ENCODE measurements at regions not wholly inside any gene's neighbourhood (a gene's known extent, or its start where the extent isn't known, plus 50 kb on each side); places are given as distances from the start of the nearest gene placed in this dataset.
A peak's percentile ranks its signal among the peaks of the same experiment; 100 is the strongest.

GRCh38 chr21:41665766-41666595, 100.9 kb downstream of the RIPK4 start:
- no peaks in the 10 kb centered on the region for H3K79me2 ChIP-seq (ENCODE audit: control insufficient read depth, insufficient read depth, low read length)
- H3K9me3 ChIP-seq (ENCODE audit: control insufficient read depth, insufficient read depth, low read depth, low read length) = no peaks in the 10 kb centered on the region
- no peak overlapping the region for H3K4me3 ChIP-seq (replicated peaks in 1 of 4; ENCODE audit: control extremely low read depth in 1 of 4, insufficient read depth in 1 of 4, low read depth in 3 of 4, low read length in 4 of 4)
- peaks cover 5% of the 10 kb centered on the region for H3K4me1 ChIP-seq (ENCODE audit: control insufficient read depth, extremely low read depth, insufficient read depth, low read length)
- no peaks in the 10 kb centered on the region for H4K20me1 ChIP-seq (ENCODE audit: control insufficient read depth, extremely low read depth, insufficient read depth, low read length)
- H3K27me3 ChIP-seq (ENCODE audit: control insufficient read depth, insufficient read depth, low read length) = no peaks in the 10 kb centered on the region
- no peak overlapping the region for H3K27ac ChIP-seq (ENCODE audit: insufficient read depth, low read length)
- no peak overlapping the region for H3K4me2 ChIP-seq (ENCODE audit: extremely low read depth, insufficient read depth, low read length)
- no peak overlapping the region for H3K9ac ChIP-seq (ENCODE audit: insufficient read depth, low read length)
- DNase-seq (ENCODE audit: low read depth in 2 of 2) = no peak
- no peaks in the 10 kb centered on the region for H3K36me3 ChIP-seq (ENCODE audit: control insufficient read depth, insufficient read depth, low read length)
- no peak overlapping the region for H2AFZ ChIP-seq (ENCODE audit: low read length)
- TF ChIP-seq, protein P1, sequence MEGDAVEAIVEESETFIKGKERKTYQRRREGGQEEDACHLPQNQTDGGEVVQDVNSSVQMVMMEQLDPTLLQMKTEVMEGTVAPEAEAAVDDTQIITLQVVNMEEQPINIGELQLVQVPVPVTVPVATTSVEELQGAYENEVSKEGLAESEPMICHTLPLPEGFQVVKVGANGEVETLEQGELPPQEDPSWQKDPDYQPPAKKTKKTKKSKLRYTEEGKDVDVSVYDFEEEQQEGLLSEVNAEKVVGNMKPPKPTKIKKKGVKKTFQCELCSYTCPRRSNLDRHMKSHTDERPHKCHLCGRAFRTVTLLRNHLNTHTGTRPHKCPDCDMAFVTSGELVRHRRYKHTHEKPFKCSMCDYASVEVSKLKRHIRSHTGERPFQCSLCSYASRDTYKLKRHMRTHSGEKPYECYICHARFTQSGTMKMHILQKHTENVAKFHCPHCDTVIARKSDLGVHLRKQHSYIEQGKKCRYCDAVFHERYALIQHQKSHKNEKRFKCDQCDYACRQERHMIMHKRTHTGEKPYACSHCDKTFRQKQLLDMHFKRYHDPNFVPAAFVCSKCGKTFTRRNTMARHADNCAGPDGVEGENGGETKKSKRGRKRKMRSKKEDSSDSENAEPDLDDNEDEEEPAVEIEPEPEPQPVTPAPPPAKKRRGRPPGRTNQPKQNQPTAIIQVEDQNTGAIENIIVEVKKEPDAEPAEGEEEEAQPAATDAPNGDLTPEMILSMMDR (conservative IDR thresholded peaks at IDR 0.05 in 1 of 2, IDR thresholded peaks at IDR 0.05 in 1 of 2; ENCODE audit: low read depth in 1 of 2, low read length in 2 of 2) = no peak
- no peak for TF ChIP-seq EZH2 (IDR thresholded peaks at IDR 0.05; ENCODE audit: low read length, missing control alignments)

DNA sequence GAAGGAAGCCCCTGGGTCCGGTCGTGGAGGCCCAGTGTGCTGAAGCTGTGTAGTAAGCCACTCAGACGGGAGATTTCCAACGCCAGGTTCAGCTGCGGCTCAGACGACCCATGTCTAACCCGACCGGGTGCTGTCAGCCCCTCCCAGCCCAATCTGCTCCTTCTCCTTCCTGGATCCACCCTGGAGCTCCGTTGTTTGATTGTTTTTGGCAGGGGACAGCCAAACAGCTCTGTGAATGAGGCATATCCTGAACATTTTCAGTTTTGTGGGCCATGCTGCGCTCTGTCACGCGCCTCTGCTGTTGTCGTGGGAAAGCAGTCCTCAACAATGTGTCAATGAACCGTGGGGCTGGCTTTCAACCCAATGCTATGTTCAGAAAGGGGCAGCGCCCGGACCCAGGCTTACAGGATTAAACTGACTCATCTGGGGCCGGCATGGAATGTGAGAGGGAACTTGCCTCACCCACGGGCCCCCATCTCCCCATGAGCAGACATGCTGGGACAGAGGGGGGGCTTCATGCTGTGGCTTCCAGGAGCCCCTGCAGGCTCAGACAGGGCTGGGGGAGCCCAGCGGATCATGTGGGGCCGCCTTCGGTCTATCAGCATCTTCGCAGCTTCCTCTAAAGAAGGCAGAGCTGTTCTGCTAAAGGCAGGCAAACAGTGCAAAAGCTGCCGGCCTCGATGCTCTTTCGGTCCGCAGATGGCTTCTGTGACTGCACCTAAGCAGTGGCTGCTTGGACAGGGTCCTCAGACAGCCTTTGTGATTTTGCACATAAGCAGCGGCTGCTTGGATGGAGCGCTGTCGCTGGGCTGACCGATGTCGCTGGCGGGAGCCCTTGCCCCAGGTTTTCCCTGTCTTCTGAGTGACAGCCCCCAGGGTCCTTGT, 101.7 kb downstream of the RIPK4 start:
- Histone ChIP-seq H3K9ac (ENCODE audit: insufficient read depth, low read length) (no peak overlapping the region), H3K4me2 (ENCODE audit: extremely low read depth, insufficient read depth, low read length) (no peak overlapping the region)

More for the DNA sequence above, 101.7 kb downstream of the RIPK4 start:
- Histone ChIP-seq H3K79me2 (ENCODE audit: control insufficient read depth, insufficient read depth, low read length) (no peaks in the 10 kb centered on the region), H3K9me3 (ENCODE audit: control insufficient read depth, insufficient read depth, low read depth, low read length) (no peaks in the 10 kb centered on the region), H2AFZ (ENCODE audit: low read length) (peak overlapping the region; percentile 39), H3K4me3 (replicated peaks in 1 of 4; ENCODE audit: control extremely low read depth in 1 of 4, insufficient read depth in 1 of 4, low read depth in 3 of 4, low read length in 4 of 4) (no peak overlapping the region), H3K27ac (ENCODE audit: insufficient read depth, low read length) (no peak overlapping the region), H3K4me1 (ENCODE audit: control insufficient read depth, extremely low read depth, insufficient read depth, low read length) (peaks cover 5% of the 10 kb centered on the region), H3K36me3 (ENCODE audit: control insufficient read depth, insufficient read depth, low read length) (no peaks in the 10 kb centered on the region), H3K27me3 (ENCODE audit: control insufficient read depth, insufficient read depth, low read length) (no peaks in the 10 kb centered on the region), H4K20me1 (ENCODE audit: control insufficient read depth, extremely low read depth, insufficient read depth, low read length) (no peaks in the 10 kb centered on the region)
- TF ChIP-seq, protein P1 (conservative IDR thresholded peaks at IDR 0.05 in 1 of 2, IDR thresholded peaks at IDR 0.05 in 1 of 2; ENCODE audit: low read depth in 1 of 2, low read length in 2 of 2) = no peak
- no peak for TF ChIP-seq EZH2 (IDR thresholded peaks at IDR 0.05; ENCODE audit: low read length, missing control alignments)
- peak; percentile 50 to 68 for DNase-seq (ENCODE audit: low read depth in 2 of 2)

Measured in fibroblast of lung (primary cell).